BE2C (cell line): ENCODE measurements at regions not wholly inside any gene's neighbourhood (a gene's known extent, or its start where the extent isn't known, plus 50 kb on each side); places are given as distances from the start of the nearest gene placed in this dataset.

Experiments used
- DNase-seq: peaks from one replicate; pipeline ENCODE4 v3.0.0-alpha.2; 2020
- H3K27me3 ChIP-seq: fragments of 250-450 bp; sonication (Bioruptor Pico); 2 replicates; pipeline ENCODE4 v1.5.1; 2020; ENCODE audit warnings: mild to moderate bottlenecking
- H3K36me3 ChIP-seq: fragments of 250-450 bp; sonication (Bioruptor Pico); 2 replicates; pipeline ENCODE4 v1.5.1; 2020; ENCODE audit warnings: mild to moderate bottlenecking
- H3K4me1 ChIP-seq: fragments of 250-450 bp; sonication (Bioruptor Pico); 2 replicates; pipeline ENCODE4 v1.5.1; 2020
- H3K4me3 ChIP-seq: 2 replicates; pipeline ENCODE4 v1.5.1; 2011; ENCODE audit warnings: low read depth, low read length
- H3K9me3 ChIP-seq: fragments of 250-450 bp; sonication (Bioruptor Pico); 2 replicates; pipeline ENCODE4 v1.5.1; 2020
- CTCF ChIP-seq: IDR thresholded peaks from 2 replicates; pipeline ENCODE4 v1.5.1; 2012; ENCODE audit warnings: mild to moderate bottlenecking, low read depth, low read length

GRCh38 chr16:86304868-86305267 is 205.5 kb upstream of the FOXF1 start:
- Histone ChIP-seq H3K36me3 (no peaks in the 10 kb centered on the region), H3K4me1 (no peaks in the 10 kb centered on the region), H3K27me3 (peaks cover 50% of the 10 kb centered on the region), H3K4me3 (no peak overlapping the region), H3K9me3 (no peaks in the 10 kb centered on the region)
- no peak for TF ChIP-seq CTCF
- no peak for DNase-seq

- Histone ChIP-seq H3K9me3 (no peaks in the 10 kb centered on the region), H3K27me3 (peaks cover 50% of the 10 kb centered on the region)
- no peak for TF ChIP-seq CTCF
These were observed 204.9 kb upstream of the FOXF1 start for GRCh38 chr16:86305440-86305839.

GRCh38 chr16:86306011-86306644 is 204.2 kb upstream of the FOXF1 start:
- Histone ChIP-seq H3K27me3 (peaks cover 52% of the 10 kb centered on the region), H3K4me1 (no peaks in the 10 kb centered on the region), H3K4me3 (no peak overlapping the region), H3K9me3 (no peaks in the 10 kb centered on the region), H3K36me3 (no peaks in the 10 kb centered on the region)
- no peak for TF ChIP-seq CTCF
- DNase-seq = no peak

More at GRCh38 chr16:86305440-86305839, 204.9 kb upstream of the FOXF1 start:
- no peak for DNase-seq
- Histone ChIP-seq H3K36me3 (no peaks in the 10 kb centered on the region), H3K4me3 (no peak overlapping the region), H3K4me1 (no peaks in the 10 kb centered on the region)

GRCh38 chr16:86306811-86307513 is 203.4 kb upstream of the FOXF1 start:
- Histone ChIP-seq H3K4me1 (no peaks in the 10 kb centered on the region), H3K27me3 (peaks cover 56% of the 10 kb centered on the region), H3K9me3 (no peaks in the 10 kb centered on the region), H3K4me3 (no peak overlapping the region), H3K36me3 (no peaks in the 10 kb centered on the region)
- TF ChIP-seq CTCF = no peak
- DNase-seq = no peak

GRCh38 chr16:86307514-86307903 is 202.8 kb upstream of the FOXF1 start:
- DNase-seq = no peak
- no peak overlapping the region for H3K4me3 ChIP-seq
- H3K27me3 ChIP-seq = peaks cover 55% of the 10 kb centered on the region
- no peaks in the 10 kb centered on the region for H3K36me3 ChIP-seq
- H3K9me3 ChIP-seq = no peaks in the 10 kb centered on the region
- TF ChIP-seq CTCF = no peak
- no peaks in the 10 kb centered on the region for H3K4me1 ChIP-seq

GRCh38 chr16:86308514-86308913 is 201.8 kb upstream of the FOXF1 start:
- TF ChIP-seq CTCF = no peak
- H3K4me3 ChIP-seq = no peak overlapping the region
- peaks cover 54% of the 10 kb centered on the region for H3K27me3 ChIP-seq

More at GRCh38 chr16:86308514-86308913, 201.8 kb upstream of the FOXF1 start:
- no peak for DNase-seq
- H3K9me3 ChIP-seq = no peaks in the 10 kb centered on the region
- H3K36me3 ChIP-seq = no peaks in the 10 kb centered on the region
- H3K4me1 ChIP-seq = no peaks in the 10 kb centered on the region
